K562 (cell line): ENCODE measurements at regions not wholly inside any gene's neighbourhood (a gene's known extent, or its start where the extent isn't known, plus 50 kb on each side); places are given as distances from the start of the nearest gene placed in this dataset.

Experiments used
- CHD4 ChIP-seq: fragments of 200-600 bp; sonication (generic); IDR thresholded peaks from 3 replicates; pipeline ENCODE4 v1.6.1; 2012; ENCODE audit warnings: low read depth, mild to moderate bottlenecking, mixed read lengths, low read length, inconsistent platforms; ENCODE audit not compliant: insufficient read depth, insufficient replicate concordance, poor library complexity, severe bottlenecking
- ELF1 ChIP-seq: fragments of 200-800 bp; sonication (Bioruptor generic); IDR thresholded peaks from 2 replicates; pipeline ENCODE4 v1.6.1; 2016; ENCODE audit warnings: missing genetic modification characterization, missing compliant biosample characterization
- HMG20B ChIP-seq: fragments of 250-450 bp; sonication (Bioruptor Pico); IDR thresholded peaks from 2 replicates; pipeline ENCODE4 v1.5.0; 2021; ENCODE audit warnings: mild to moderate bottlenecking
- HOMEZ ChIP-seq: fragments of 250-450 bp; sonication (Bioruptor Pico); IDR thresholded peaks from 2 replicates; pipeline ENCODE4 v1.4.0; 2020; ENCODE audit warnings: mild to moderate bottlenecking, moderate library complexity
- MNT ChIP-seq, 2 experiments: fragments of 450-650 bp; conservative IDR thresholded peaks; 2 replicates each; pipeline ENCODE4 v1.6.1; 2017; ENCODE audit warnings: mild to moderate bottlenecking in 2 of 2, moderate library complexity in 2 of 2
- TFE3 ChIP-seq: fragments of 450-650 bp; formaldehyde crosslinking; IDR thresholded peaks from 2 replicates; pipeline ENCODE4 v1.4.0; 2020; ENCODE audit warnings: mild to moderate bottlenecking, mixed read lengths
- ZC3H4 ChIP-seq: sonication (generic); formaldehyde crosslinking; IDR thresholded peaks from 2 replicates; pipeline ENCODE4 v1.9.0; 2021; ENCODE audit warnings: missing genetic modification reagents, borderline replicate concordance
- ZNF586 ChIP-seq: fragments of 450-650 bp; formaldehyde crosslinking; conservative IDR thresholded peaks from 2 replicates; pipeline ENCODE4 v1.4.0; 2020; ENCODE audit warnings: mild to moderate bottlenecking, moderate library complexity
- ZNF764 ChIP-seq: fragments of 250-450 bp; sonication (Bioruptor Pico); IDR thresholded peaks from 2 replicates; pipeline ENCODE4 v1.4.0; 2020; ENCODE audit warnings: low read depth, mild to moderate bottlenecking, moderate library complexity
- ZZZ3 ChIP-seq: fragments of 450-650 bp; IDR thresholded peaks from 2 replicates; pipeline ENCODE4 v1.6.1; 2016; ENCODE audit warnings: antibody characterized with exemption, mild to moderate bottlenecking, moderate library complexity

- TF ChIP-seq HOMEZ (CRISPR knock-in tag) (no peak), ZNF764 (CRISPR knock-in tag) (no peak), ZZZ3 (no peak), TFE3 (CRISPR knock-in tag) (no peak), MNT (conservative IDR thresholded peaks at IDR 0.05) (no peak), ELF1 (tag) (no peak), CHD4 (no peak), ZC3H4 (CRISPR knock-in tag) (no peak), HMG20B (CRISPR knock-in tag) (no peak), ZNF586 (CRISPR knock-in tag) (no peak)
Observed at GRCh38 chr12:53804429-53804828, 52.6 kb upstream of the CISTR start (continued).
